ENCODE measurements at regions not wholly inside any gene's neighbourhood (a gene's known extent, or its start where the extent isn't known, plus 50 kb on each side); places are given as distances from the start of the nearest gene placed in this dataset.

- H3K27ac ChIP-seq (ENCODE audit: low read length): no peak overlapping the region
- H2AFZ ChIP-seq (ENCODE audit: low read depth, low read length): no peak overlapping the region
- no peaks in the 10 kb centered on the region for H4K20me1 ChIP-seq (ENCODE audit: insufficient read depth, low read length)
- no peaks in the 10 kb centered on the region for H3K27me3 ChIP-seq (ENCODE audit: low read depth, low read length)
- H3K9ac ChIP-seq (ENCODE audit: low read length): no peak overlapping the region
- no peaks in the 10 kb centered on the region for H3K36me3 ChIP-seq (replicated peaks; ENCODE audit: low read depth, low read length)
- no peak overlapping the region for H3K4me3 ChIP-seq (ENCODE audit: low read length)
- no peaks in the 10 kb centered on the region for H3K79me2 ChIP-seq (ENCODE audit: low read length)
- H3K9me3 ChIP-seq (ENCODE audit: insufficient read depth, low read length): no peaks in the 10 kb centered on the region
- H3K4me1 ChIP-seq (ENCODE audit: low read length): no peaks in the 10 kb centered on the region
- H3K4me2 ChIP-seq (ENCODE audit: low read length): no peak overlapping the region
- no peak for TF ChIP-seq EZH2phosphoT487 (IDR thresholded peaks at IDR 0.05; ENCODE audit: low read depth)
Measured at GRCh38 chr10:36303896-36304295, 661.8 kb upstream of the FZD8 start.

GRCh38 chr10:36302086-36302485, 660.0 kb upstream of the FZD8 start:
- Histone ChIP-seq H3K27ac (ENCODE audit: low read length) (no peak overlapping the region), H3K9me3 (ENCODE audit: insufficient read depth, low read length) (no peaks in the 10 kb centered on the region), H3K36me3 (replicated peaks; ENCODE audit: low read depth, low read length) (no peaks in the 10 kb centered on the region), H3K4me2 (ENCODE audit: low read length) (no peak overlapping the region), H4K20me1 (ENCODE audit: insufficient read depth, low read length) (no peaks in the 10 kb centered on the region), H3K79me2 (ENCODE audit: low read length) (no peaks in the 10 kb centered on the region), H3K4me3 (ENCODE audit: low read length) (no peak overlapping the region), H3K27me3 (ENCODE audit: low read depth, low read length) (no peaks in the 10 kb centered on the region), H3K9ac (ENCODE audit: low read length) (no peak overlapping the region), H3K4me1 (ENCODE audit: low read length) (no peaks in the 10 kb centered on the region), H2AFZ (ENCODE audit: low read depth, low read length) (no peak overlapping the region)
- TF ChIP-seq EZH2phosphoT487 (IDR thresholded peaks at IDR 0.05; ENCODE audit: low read depth) (no peak), CTCF (IDR thresholded peaks at IDR 0.05; ENCODE audit: low read depth, low read length) (no peak)

- no peak for TF ChIP-seq EZH2phosphoT487 (IDR thresholded peaks at IDR 0.05; ENCODE audit: low read depth)
- TF ChIP-seq CTCF (IDR thresholded peaks at IDR 0.05; ENCODE audit: low read depth, low read length): no peak
- H4K20me1 ChIP-seq (ENCODE audit: insufficient read depth, low read length): no peaks in the 10 kb centered on the region
- no peak overlapping the region for H3K9ac ChIP-seq (ENCODE audit: low read length)
- no peaks in the 10 kb centered on the region for H3K27me3 ChIP-seq (ENCODE audit: low read depth, low read length)
- H3K79me2 ChIP-seq (ENCODE audit: low read length): no peaks in the 10 kb centered on the region
- H2AFZ ChIP-seq (ENCODE audit: low read depth, low read length): no peak overlapping the region
- H3K4me1 ChIP-seq (ENCODE audit: low read length): no peaks in the 10 kb centered on the region
- no peak overlapping the region for H3K4me3 ChIP-seq (ENCODE audit: low read length)
- no peak overlapping the region for H3K4me2 ChIP-seq (ENCODE audit: low read length)
- H3K27ac ChIP-seq (ENCODE audit: low read length): no peak overlapping the region
- no peaks in the 10 kb centered on the region for H3K36me3 ChIP-seq (replicated peaks; ENCODE audit: low read depth, low read length)
- H3K9me3 ChIP-seq (ENCODE audit: insufficient read depth, low read length): no peaks in the 10 kb centered on the region
Measured at GRCh38 chr10:36301539-36301938, 659.4 kb upstream of the FZD8 start.

GRCh38 chr10:36301139-36301538, 659.0 kb upstream of the FZD8 start:
- Histone ChIP-seq H3K79me2 (ENCODE audit: low read length) (no peaks in the 10 kb centered on the region), H3K27me3 (ENCODE audit: low read depth, low read length) (no peaks in the 10 kb centered on the region), H3K4me2 (ENCODE audit: low read length) (no peak overlapping the region), H3K4me1 (ENCODE audit: low read length) (no peaks in the 10 kb centered on the region), H3K4me3 (ENCODE audit: low read length) (no peak overlapping the region), H2AFZ (ENCODE audit: low read depth, low read length) (no peak overlapping the region), H3K9me3 (ENCODE audit: insufficient read depth, low read length) (no peaks in the 10 kb centered on the region), H3K27ac (ENCODE audit: low read length) (no peak overlapping the region), H3K9ac (ENCODE audit: low read length) (no peak overlapping the region), H3K36me3 (replicated peaks; ENCODE audit: low read depth, low read length) (no peaks in the 10 kb centered on the region), H4K20me1 (ENCODE audit: insufficient read depth, low read length) (no peaks in the 10 kb centered on the region)
- TF ChIP-seq EZH2phosphoT487 (IDR thresholded peaks at IDR 0.05; ENCODE audit: low read depth): no peak
- no peak for TF ChIP-seq CTCF (IDR thresholded peaks at IDR 0.05; ENCODE audit: low read depth, low read length)

GRCh38 chr10:36283827-36284226, 641.7 kb upstream of the FZD8 start:
- H3K9ac ChIP-seq (ENCODE audit: low read length): no peak overlapping the region
- no peaks in the 10 kb centered on the region for H3K36me3 ChIP-seq (replicated peaks; ENCODE audit: low read depth, low read length)
- no peak overlapping the region for H3K4me3 ChIP-seq (ENCODE audit: low read length)
- no peaks in the 10 kb centered on the region for H4K20me1 ChIP-seq (ENCODE audit: insufficient read depth, low read length)
- H3K4me2 ChIP-seq (ENCODE audit: low read length): no peak overlapping the region
- H3K9me3 ChIP-seq (ENCODE audit: insufficient read depth, low read length): no peaks in the 10 kb centered on the region
- H3K27me3 ChIP-seq (ENCODE audit: low read depth, low read length): no peaks in the 10 kb centered on the region
- no peaks in the 10 kb centered on the region for H3K79me2 ChIP-seq (ENCODE audit: low read length)
- H2AFZ ChIP-seq (ENCODE audit: low read depth, low read length): no peak overlapping the region
- H3K4me1 ChIP-seq (ENCODE audit: low read length): no peaks in the 10 kb centered on the region
- no peak for TF ChIP-seq CTCF (IDR thresholded peaks at IDR 0.05; ENCODE audit: low read depth, low read length)
- TF ChIP-seq EZH2phosphoT487 (IDR thresholded peaks at IDR 0.05; ENCODE audit: low read depth): no peak
- H3K27ac ChIP-seq (ENCODE audit: low read length): no peak overlapping the region

Measured in OCI-LY3 (cell line).